ENCODE measurements at regions not wholly inside any gene's neighbourhood (a gene's known extent, or its start where the extent isn't known, plus 50 kb on each side); places are given as distances from the start of the nearest gene placed in this dataset.
"Not testable (repeated sequence)": the region's sequence is repeated elsewhere in the genome, so short reads cannot be mapped to it uniquely, and the experiment has no call there.

DNA sequence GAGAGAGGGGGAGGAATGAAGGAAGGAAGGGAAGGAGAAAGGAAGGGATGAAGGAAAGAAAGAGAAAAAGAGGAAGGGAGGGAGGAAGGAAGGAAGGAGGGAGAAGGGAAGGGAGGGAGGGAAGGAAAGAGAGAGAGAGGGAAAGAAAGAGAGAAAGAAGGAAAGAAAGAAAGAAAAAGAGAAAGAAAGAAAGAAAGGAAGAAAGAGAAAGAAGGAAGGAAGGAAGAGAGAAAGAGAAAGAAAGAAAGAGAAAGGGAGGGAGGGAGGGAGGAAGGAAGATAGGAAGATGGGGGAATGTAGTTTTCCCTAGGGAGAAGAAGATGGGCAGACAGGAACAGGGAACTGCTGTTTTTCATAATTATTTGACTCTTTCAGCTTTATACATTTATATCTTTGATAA is 115.1 kb upstream of the CXADR start:
- DNase-seq (ENCODE audit: low read depth): no peak

DNA sequence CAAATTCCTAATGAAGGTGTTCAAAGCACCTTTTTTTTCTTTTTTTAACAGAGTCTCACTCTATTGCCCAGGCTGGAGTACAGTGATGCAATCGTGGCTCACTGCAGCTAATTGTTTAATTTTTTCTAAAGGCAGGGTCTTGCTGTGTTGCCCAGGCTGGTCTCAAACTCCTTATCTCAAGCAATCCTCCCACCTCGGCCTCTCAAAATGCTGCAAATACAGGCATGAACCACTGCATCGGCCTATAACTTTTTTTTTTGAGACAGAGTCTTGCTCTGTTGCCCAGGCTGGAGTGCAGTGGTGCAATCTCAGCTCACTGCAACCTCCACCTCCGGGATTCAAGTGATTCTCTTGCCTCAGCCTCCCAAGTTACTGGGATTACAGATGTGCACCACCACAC is 113.9 kb upstream of the CXADR start:
- DNase-seq (ENCODE audit: low read depth): not testable (repeated sequence)

DNA sequence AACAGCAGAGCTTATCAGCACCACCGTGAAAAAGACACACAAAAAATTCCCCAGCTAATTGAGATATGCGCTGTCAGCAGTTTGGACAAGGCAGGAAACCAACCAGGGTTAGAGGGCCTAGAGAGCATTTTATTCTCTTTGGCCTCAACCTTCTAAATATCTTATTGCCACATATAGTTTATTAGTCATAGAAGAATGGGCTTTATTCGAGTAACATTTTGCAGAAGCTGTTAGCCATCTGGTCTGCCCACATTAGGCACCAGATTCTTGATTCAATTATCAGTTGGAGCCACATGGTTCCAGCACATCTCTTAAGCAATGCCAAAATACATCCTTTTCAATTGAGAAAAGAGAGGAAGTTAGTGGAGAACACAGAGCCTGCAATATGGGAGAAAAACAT is 109.9 kb upstream of the CXADR start:
- DNase-seq (ENCODE audit: low read depth): no peak

DNA sequence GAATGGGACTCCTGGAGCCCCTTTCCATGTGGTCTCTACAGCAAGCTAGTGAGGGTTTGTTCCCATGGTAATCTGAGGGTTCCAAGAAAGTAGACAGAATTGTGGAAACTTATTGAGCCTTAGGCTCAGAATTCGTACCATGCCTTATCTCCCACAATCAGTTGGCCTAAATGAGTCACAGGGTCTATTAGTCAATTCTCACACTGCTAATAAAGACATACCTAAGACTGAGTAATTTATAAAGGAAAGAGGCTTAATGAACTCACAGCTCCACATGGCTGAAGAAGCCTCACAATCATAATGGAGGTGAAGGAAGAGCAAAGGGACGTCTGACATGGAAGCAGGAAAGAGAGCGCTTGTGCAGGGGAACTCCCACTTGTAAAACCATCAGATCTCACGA is 106.6 kb upstream of the CXADR start:
- DNase-seq (ENCODE audit: low read depth): no peak

DNA sequence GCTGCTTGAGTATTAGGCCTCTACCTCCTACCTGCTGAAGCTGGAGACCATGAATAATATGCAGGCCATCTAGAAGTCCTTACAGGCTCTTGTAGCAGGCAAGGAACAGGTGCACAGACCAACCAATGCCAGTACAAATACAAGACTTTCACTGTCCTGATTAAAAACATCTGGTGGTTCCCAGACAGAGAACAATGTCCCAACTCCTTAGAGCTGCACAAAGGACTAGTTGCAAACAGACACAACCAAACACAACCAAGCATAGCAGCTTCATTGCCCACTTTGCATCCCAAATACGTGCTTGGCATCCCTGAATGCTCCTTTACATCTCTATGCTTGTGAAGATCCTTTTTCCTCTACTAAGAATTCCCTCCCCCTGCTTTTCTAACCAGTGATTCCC is 98.1 kb upstream of the CXADR start:
- no peak for DNase-seq (ENCODE audit: low read depth)

DNA sequence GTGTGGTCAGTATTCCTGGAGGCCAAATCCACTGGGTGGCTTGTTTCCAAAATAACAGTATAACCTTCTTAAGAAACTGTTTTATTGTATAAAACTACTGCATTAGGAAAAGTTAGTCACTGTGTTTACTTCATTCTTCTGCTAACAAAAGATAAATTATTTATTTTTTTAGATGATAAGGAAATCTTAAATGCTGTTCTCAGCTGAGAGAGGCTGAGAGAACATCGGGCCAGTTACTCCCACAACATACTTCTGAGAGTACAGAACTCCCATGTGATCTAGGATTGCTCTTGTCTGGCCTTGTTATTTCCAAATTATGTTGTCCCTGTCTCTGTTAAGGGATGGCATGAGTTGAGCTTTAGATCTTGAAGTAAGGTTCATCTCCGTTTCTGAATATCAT is 96.7 kb upstream of the CXADR start:
- DNase-seq (ENCODE audit: low read depth): no peak

DNA sequence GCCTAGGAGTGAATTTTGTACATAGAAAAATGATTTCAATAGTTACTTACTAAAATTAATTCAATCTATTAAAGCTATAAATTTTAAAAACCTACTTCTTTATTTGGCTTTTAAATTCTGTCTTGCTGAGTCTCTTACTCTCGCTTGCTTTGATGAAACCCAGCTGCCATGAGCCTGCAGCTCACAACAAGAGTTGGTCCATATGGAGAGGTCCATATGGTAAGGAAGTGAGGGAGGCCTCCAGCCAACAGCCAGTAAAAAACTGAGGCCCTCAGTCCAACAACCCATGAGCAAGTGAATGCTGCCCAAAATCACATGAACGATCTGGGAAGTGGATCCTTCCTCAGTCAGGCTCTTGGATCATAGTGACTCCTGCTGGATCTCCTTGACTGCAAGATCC is 89.9 kb upstream of the CXADR start:
- no peak for DNase-seq (ENCODE audit: low read depth)

DNA sequence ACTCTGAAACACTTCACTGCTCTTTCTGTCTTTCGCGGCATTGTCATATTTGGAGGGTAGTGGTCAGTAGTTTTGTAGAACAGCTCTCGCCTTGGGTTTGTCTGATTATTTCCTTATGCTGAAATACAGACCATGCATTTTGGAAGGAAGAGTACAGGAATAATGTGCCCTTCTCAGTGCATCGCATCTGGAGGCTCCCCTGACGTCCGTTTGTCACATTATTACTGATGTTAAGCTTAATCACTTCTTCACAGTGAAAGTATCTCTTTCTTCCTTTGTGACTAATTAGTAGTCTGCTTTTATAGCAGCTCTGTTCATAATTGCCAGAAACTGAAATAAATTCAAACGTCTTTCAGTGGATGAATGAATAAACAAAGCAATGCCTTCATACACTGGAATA is 85.7 kb upstream of the CXADR start:
- no peak for DNase-seq (ENCODE audit: low read depth)

DNA sequence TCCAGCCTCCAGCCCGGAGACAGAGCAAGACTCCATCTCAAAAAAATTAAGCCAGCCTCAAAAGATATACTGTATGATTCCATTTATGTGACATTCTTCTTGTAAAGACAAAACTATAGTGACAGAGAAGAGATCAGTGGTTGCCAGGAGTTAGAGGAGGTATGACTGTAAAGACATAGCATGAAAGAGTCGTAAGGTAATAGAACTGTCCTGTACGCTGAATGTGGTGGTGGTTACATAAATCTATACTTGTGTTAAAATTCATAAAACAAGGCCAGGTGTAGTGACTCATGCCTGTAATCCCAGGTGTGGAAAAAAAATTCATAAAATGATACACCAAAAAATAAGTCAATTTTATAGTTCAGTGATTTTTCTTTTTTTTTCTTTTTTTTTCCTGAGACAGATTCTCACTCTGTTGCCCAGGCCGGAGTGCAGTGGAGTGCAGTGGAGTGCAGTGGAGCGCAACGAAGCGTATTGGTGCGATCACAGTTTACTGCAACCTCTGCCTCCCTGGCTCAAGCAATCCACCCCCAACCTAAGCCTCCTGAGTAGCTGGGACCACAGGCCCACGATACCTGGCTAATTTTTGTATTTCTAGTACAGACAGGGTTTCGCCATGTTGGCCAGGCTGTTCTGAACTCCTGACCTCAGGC is 84.9 kb upstream of the CXADR start:
- no peak for DNase-seq (ENCODE audit: low read depth)

DNA sequence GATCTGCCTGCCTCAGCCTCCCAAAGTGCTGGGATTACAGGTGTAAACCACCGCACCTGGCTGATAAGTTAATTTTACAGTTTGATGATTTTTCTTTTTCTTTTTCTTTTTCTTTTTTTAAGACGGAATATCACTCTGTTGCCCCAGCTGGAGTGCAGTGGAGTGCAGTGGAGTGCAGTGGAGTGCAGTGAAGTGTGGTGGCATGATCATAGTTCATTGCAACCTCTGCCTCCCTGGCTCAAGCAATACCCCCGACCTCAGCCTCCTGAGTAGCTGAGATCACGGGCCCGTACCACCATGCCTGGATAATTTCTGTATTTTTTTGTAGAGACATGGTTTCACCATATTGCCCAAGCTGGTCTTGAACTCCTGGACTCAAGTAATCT is 84.4 kb upstream of the CXADR start:
- DNase-seq (ENCODE audit: low read depth): no peak

DNA sequence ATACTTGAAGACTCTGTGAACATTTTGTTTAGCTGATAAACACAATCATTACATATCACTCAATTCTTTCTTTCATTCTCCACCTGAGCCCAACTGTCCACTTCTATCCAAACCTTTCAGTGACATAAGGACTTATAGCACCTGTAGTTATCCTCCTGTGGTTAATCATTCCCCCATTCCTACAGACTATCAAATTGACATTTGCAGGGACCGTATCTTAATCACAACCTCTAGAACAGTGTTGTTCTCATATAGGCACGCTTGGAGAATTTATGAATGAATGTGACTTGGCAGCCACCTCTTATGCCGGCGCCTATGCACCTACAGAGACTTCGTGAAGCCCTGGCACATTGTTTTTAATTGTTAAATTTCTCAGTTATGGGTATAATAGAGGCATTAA is 83.9 kb upstream of the CXADR start:
- DNase-seq (ENCODE audit: low read depth): no peak

DNA sequence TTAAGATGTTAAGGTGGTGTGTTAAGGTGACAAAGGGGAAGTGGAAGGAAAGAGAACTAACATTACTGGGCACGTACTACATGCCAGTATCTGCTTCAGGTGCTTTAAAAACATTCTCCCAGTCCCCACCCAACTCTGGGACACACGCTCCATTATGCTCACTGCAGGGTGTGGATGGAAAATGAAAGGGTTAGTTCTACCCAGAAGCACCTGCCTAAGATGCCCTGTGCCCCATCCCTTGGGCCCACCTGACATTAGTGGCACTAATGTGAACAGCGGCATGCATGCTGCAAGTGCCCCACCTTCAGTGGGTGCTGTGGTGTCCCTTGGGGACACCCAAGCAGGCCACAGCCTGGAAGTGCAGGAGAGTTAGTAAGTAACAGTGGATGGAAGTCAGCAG is 82.9 kb upstream of the CXADR start:
- no peak for DNase-seq (ENCODE audit: low read depth)

DNA sequence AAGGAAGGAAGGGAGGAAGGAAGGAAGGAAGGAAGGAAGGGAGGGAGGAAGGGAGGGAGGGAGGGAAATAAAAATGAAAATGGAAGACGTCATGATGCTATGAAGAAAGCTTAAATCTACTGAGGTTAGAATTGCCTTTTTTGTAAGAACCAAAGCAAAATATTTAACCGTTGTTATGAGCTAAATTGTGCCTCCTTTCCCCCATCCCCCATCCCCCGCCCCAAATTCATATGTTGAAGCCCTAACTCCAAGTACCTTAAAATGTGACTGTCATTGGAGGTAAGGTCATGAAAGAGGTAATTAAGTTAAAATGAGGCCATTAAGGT is 80.1 kb upstream of the CXADR start:
- DNase-seq (ENCODE audit: low read depth): no peak

DNA sequence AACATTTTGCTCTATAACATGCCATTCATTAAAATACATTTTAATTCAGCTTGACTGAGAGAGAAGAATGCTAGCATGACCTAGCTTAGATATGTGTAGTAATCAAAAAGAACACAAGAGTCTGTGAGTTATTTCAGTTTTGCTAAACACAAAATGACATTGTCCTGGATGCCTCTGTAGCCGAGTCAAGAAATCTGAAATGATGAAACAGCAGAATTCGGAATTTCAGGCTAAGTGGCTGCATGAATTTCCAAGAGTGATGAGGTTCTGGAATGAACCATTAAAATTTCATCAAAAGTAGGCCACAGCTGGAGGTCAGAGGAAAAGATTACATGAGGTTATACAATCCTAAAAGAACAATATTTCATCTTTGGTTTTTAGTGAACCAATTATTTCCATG is 79.1 kb upstream of the CXADR start:
- DNase-seq (ENCODE audit: low read depth): no peak

DNA sequence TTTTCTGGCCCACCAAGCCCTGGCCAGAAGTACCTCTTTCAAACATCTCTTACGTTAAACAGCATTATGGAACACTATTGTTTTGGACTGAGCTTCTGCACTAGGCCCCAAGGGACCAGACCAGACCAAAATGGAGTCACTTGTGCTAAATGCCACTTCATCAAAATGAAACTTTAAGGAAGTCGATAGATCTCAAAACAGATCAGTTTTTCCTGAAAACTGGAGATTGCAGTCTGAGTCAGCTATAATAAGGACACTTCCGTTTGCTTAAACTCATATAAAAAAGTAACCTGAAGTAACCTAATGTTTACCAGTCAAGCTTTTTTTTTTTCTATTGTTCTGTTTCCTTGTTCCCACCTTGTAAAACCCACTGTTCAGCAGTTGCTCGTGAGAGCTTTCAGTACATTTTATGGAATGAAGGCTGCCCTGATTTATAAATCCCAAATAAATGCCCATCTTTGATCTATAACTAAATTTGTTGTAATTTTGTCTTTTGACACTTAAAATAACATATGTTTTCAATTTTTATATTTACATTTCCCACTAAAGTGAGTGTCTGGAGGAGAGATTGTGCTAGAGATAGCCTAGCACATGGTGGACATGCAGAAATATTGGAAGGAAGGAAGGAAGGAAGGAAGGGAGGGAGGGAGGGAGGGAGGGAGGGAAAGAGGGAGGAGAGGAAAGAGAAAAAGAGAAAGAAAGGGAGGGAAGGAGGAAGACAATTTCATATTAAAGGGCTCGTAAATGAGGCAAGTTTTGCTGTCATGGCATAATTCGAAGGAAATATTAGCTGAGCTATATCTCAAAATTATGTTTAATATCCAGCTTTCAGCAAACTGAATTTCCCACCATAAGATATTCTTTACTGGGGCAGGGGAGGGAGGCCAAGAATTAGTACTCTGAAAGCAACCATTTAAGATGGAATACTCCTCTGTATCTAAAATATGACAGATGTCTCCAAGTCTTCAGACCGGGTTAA is 77.0 kb upstream of the CXADR start:
- no peak for DNase-seq (ENCODE audit: low read depth)

DNA sequence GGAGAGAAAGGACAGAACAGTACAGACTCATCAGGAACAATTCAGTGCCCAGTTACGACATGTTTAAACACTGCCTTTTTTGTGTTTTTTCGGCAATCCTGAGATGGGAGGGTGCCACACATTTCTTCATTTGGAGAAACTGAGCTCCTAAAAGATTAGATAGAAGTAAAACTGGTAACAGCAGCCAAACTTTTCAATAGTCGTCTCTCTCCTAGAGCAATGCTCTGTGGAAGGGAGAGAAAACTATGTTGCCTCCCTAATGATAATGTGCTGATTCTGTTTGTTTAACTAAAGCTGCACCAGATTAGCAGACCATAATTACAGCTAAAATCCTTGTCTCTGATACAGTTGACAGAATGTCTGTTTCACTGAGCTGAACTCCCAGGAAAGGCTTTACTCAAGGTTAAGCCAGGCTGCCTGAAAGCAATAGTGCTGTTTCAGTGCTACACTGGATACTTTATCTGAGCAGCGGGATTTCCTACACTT is 76.2 kb upstream of the CXADR start:
- no peak for DNase-seq (ENCODE audit: low read depth)

DNA sequence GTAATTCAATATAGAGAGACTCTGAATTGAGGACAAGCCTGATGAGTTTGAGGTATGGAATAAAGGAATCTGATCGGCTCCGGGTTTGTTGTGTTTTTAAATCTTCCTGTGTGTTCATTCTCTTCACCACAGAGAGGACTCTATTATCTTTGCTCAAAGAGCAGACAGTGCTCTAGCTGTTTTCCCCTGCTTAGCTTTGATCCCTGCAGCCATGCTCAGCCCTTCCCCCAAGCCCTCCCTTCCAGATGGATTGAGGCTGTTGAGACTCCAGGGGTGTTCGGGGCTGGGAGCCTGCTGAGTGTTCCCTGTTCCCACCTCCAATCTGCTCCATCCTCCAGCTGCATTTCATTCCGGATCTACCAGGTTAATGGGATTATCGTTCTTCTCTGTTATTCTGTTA is 74.2 kb upstream of the CXADR start:
- no peak for DNase-seq (ENCODE audit: low read depth)

DNA sequence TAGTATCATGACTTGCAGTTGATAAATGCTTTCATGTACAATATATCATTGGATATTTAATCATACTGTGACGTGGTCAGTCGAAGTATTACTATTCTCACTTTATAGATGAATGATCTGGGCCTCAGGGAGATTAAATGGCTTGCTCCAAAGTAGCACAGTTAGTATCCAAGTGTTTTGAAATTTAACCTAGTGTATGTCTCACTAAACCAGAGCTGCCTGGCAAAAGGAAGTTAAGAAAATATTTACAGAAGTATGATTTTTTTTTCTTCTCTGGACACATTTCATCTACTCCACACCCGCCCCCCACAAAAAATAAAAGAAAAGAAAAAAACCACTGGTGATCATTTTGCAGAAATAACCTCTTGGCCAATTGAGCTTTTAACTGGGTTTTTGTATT is 71.9 kb upstream of the CXADR start:
- DNase-seq (ENCODE audit: low read depth): no peak

DNA sequence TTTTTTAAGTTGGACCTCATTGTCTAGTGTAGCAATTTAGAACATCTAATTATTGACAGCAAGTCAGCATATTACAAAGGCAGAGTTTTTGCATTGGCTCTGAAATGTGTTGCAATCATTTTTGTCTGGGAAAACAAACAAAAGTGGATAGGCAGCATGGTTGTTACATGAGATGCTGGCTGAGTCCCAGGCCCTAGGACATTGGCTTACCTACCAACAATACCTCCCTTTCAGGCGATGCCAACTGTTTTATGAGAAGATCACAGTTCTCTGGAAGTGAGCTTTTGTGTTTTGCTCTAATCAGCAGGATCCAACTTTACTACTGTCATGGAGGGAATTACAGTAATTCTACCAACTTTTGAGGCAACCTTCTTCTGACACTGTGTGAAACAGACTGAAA is 71.5 kb upstream of the CXADR start:
- no peak for DNase-seq (ENCODE audit: low read depth)

DNA sequence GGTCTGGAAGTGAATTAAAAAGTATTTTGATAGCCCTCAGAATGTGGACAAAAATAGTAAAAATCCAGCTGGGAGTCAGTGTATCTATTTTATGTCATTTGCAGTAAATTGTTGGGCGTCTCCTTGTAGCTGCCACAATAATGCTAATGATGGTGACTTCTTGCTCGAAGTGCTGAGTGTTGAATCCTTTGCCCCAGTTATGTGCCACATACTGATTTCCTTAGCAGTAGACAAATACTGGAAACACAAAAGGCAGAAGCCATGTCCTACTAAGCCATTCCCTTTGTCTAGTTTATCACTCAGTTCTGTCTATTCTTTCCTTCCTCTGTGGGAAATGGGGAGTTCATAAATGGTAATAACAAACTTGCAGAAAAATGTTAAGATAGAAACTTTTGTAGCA is 70.7 kb upstream of the CXADR start:
- no peak for DNase-seq (ENCODE audit: low read depth)

DNA sequence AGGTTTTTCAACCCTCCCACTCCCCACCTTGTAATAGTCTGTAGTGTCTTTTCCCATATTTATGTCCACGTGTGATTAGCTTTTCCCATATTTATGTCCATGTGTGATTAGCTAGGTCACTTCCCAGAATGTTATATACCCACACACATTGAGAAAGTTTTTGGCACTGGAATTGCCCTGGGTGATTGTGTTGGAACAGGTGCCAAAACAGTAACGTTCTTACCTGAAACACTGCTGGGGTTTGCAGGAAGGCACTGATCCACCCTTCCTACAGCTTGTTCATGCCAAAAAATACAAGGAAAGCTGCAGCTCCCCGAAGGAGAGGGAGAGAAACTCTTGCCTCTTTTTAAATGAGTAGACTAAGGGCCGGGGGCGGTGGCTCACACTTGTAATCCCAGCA is 68.0 kb upstream of the CXADR start:
- no peak for DNase-seq (ENCODE audit: low read depth)

DNA sequence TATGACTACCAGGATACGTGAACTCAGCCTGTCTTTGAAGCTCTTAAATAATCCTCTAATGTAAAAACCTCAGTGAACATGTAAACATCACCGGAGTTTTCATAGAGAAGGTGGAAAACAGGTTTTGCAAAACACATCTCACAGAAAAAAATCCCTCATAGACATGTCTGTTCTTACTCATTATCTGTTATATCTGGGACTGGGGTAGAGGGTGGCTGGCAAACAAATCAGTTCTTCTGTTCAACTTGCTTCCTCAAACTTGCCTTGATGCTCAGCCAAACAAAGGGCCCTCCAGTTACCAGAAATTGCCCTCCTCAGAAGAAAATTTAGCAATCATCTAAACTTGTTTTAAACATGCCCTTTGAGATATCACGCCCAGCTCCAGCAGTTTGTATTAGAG is 66.1 kb upstream of the CXADR start:
- no peak for DNase-seq (ENCODE audit: low read depth)

DNA sequence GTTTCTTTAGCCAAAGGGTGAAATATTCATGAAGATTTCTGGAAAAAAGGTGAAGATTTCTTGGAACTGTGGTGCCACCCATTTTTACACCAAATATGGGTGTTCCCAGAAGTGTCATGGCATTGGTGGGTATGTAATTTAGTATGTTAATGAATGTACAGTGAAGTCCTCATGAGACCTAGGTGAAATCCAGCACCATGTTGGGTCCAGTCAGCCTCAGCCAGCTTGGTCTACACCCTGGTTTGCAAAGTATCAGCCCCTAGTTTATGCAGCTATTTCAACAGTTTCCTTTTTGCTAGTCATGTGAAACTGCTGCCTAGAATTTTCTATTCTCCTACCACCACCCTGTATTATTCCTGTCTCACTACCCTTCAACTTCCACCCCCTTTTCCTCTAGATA is 63.1 kb upstream of the CXADR start:
- no peak for DNase-seq (ENCODE audit: low read depth)

DNA sequence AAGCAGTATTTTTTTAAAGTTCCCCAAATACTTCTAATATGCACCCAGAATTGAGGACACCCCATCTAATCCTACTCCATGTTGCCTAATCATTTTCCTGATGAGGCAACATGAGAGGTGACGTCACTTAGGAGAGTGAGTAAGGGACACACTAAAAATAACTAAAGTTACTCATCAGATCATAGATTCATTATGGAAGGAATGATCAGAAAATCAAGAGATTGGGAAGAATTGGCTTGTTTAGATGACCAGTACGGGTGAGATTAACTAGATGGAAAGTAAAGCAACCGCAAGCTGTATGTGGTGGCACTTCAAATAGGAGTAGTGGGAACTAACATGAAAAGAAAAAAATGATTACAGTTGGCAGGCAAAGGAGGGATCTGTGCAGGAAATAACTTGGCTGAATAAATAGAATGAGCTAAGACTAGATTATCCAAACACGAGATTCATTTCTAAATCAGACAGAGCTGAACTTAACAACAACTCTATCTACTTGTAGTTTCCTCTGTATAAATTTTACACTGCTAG is 61.4 kb upstream of the CXADR start:
- DNase-seq (ENCODE audit: low read depth): peak; percentile 27

Measured in GM04504 (cell line).